ENCODE measurements at regions not wholly inside any gene's neighbourhood (a gene's known extent, or its start where the extent isn't known, plus 50 kb on each side); places are given as distances from the start of the nearest gene placed in this dataset.

DNA sequence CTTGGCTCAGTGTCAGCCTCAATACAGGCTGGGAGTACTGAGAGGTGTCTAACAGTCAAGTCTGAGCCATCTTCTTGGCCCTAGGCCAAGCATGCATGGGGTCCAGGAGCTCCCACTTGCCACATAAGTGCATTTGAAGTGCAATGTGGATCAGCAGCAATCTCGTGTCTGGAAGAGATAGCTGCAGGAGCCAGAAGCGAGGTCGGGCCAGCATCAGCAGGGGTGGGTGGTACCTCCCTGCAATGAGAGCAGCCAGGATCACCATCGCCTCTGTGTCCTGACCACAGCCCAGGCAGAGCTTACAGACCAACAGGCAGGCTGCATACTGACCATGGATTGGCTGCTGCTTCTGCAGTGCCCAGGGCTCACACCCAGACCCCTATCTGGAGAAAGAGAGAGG lies 83.0 kb upstream of the CXCL12 start:
- WGBS, 2 donors, result 74 to 78% methylated on average over 4 of the region's 4 CpGs

GRCh38 chr10:44468525-44468924 lies 83.6 kb upstream of the CXCL12 start:
- ATAC-seq (ENCODE audit: insufficient read depth, low FRiP score), result no peak
- H3K4me1 ChIP-seq (ENCODE audit: control insufficient read depth in 5 of 5, insufficient read depth in 5 of 5, low read length in 5 of 5), result peaks cover 0 to 18% (median 4%) of the 10 kb centered on the region in 5 donors
- DNase-seq, result no peak
- H3K9ac ChIP-seq (ENCODE audit: insufficient read depth in 1 of 2, low read length in 2 of 2), result no peak overlapping the region
- H3K4me3 ChIP-seq, result no peak overlapping the region
- no peak overlapping the region for H3K27ac ChIP-seq (ENCODE audit: low read depth in 1 of 2, low read length in 1 of 2)
- TF ChIP-seq CTCF (IDR thresholded peaks at IDR 0.05; ENCODE audit: control extremely low read depth, extremely low read depth), result no peak
- 83 to 88% methylated on average over 11 of the region's 11 CpGs for WGBS, 2 donors
- H3K36me3 ChIP-seq (ENCODE audit: control insufficient read depth in 4 of 4, insufficient read depth in 4 of 4, low read length in 4 of 4), result no peaks in the 10 kb centered on the region
- H3K27me3 ChIP-seq (ENCODE audit: control insufficient read depth in 3 of 3, insufficient read depth in 3 of 3, low read length in 2 of 3), result no peaks in the 10 kb centered on the region
- H3K9me3 ChIP-seq (ENCODE audit: control insufficient read depth in 4 of 4, insufficient read depth in 3 of 4, low read length in 3 of 4), result peaks cover 0 to 6% (median 0%) of the 10 kb centered on the region in 4 donors

More for the DNA sequence above, 83.0 kb upstream of the CXCL12 start:
- Histone ChIP-seq H3K9ac (ENCODE audit: insufficient read depth in 1 of 2, low read length in 2 of 2) (no peak overlapping the region), H3K4me3 (no peak overlapping the region), H3K9me3 (ENCODE audit: control insufficient read depth in 4 of 4, insufficient read depth in 3 of 4, low read length in 3 of 4) (peaks cover 0 to 6% (median 0%) of the 10 kb centered on the region in 4 donors), H3K36me3 (ENCODE audit: control insufficient read depth in 4 of 4, insufficient read depth in 4 of 4, low read length in 4 of 4) (no peaks in the 10 kb centered on the region), H3K27ac (ENCODE audit: low read depth in 1 of 2, low read length in 1 of 2) (no peak overlapping the region), H3K27me3 (ENCODE audit: control insufficient read depth in 3 of 3, insufficient read depth in 3 of 3, low read length in 2 of 3) (no peaks in the 10 kb centered on the region), H3K4me1 (ENCODE audit: control insufficient read depth in 5 of 5, insufficient read depth in 5 of 5, low read length in 5 of 5) (peaks cover 0 to 18% (median 4%) of the 10 kb centered on the region in 5 donors)
- ATAC-seq (ENCODE audit: insufficient read depth, low FRiP score), result no peak
- TF ChIP-seq CTCF (IDR thresholded peaks at IDR 0.05; ENCODE audit: control extremely low read depth, extremely low read depth), result no peak
- no peak for DNase-seq

DNA sequence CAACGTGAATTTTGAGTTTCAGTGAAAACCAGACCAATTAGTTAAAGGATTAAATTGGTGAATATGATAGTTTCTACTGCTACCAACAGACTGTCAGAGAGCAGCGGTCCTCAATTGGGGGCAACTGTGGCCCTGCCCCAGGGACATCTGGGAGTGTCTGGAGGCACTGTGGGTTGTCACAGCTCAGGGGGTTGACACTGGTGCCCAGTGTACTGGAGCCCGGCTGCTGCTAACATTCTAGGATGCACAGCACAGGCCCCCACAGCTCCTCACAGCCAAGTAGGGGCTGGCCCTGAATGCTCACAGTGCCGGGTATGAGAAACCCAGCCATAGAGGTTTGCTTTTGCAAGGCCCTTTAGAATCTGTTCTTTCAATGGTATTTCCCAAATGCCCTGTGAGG lies 84.1 kb upstream of the CXCL12 start:
- H3K36me3 ChIP-seq (ENCODE audit: control insufficient read depth in 4 of 4, insufficient read depth in 4 of 4, low read length in 4 of 4), result no peaks in the 10 kb centered on the region
- H3K27me3 ChIP-seq (ENCODE audit: control insufficient read depth in 3 of 3, insufficient read depth in 3 of 3, low read length in 2 of 3), result no peaks in the 10 kb centered on the region
- DNase-seq (no peak), ATAC-seq (ENCODE audit: insufficient read depth, low FRiP score) (no peak)
- H3K27ac ChIP-seq (ENCODE audit: low read depth in 1 of 2, low read length in 1 of 2), result no peak overlapping the region
- peaks cover 0 to 6% (median 0%) of the 10 kb centered on the region in 4 donors for H3K9me3 ChIP-seq (ENCODE audit: control insufficient read depth in 4 of 4, insufficient read depth in 3 of 4, low read length in 3 of 4)
- WGBS, 2 donors, result 90 to 91% methylated on average over 4 of the region's 4 CpGs
- no peak overlapping the region for H3K9ac ChIP-seq (ENCODE audit: insufficient read depth in 1 of 2, low read length in 2 of 2)
- no peak for TF ChIP-seq CTCF (IDR thresholded peaks at IDR 0.05; ENCODE audit: control extremely low read depth, extremely low read depth)
- H3K4me1 ChIP-seq (ENCODE audit: control insufficient read depth in 5 of 5, insufficient read depth in 5 of 5, low read length in 5 of 5), result peaks cover 0 to 18% (median 4%) of the 10 kb centered on the region in 5 donors
- H3K4me3 ChIP-seq, result no peak overlapping the region

DNA sequence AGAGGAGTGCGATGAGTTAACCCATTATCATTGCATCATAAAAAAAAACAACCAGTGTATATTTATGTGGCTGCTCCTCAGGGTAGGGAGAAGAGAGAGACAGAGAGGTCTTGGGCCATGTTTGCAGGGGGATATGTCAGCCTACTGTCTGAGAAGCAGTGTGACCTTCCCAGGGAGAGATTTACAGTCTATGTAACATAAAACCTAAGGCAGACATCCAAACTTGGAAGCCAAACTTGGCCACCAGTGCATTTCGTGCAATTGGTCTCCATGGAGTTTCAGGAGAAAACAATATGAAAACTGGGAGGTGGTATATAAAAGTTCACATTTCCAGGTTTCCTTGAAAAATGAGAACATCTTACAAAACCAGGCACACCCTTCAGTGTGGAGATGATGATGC lies 85.9 kb upstream of the CXCL12 start:
- no peaks in the 10 kb centered on the region for H3K36me3 ChIP-seq (ENCODE audit: control insufficient read depth in 4 of 4, insufficient read depth in 4 of 4, low read length in 4 of 4)
- WGBS, 2 donors, result 78 to 88% methylated on average over 2 of the region's 2 CpGs
- ATAC-seq (ENCODE audit: insufficient read depth, low FRiP score), result no peak
- H3K4me1 ChIP-seq (ENCODE audit: control insufficient read depth in 5 of 5, insufficient read depth in 5 of 5, low read length in 5 of 5), result peaks cover 0 to 6% (median 3%) of the 10 kb centered on the region in 5 donors
- peaks cover 0 to 6% (median 0%) of the 10 kb centered on the region in 4 donors for H3K9me3 ChIP-seq (ENCODE audit: control insufficient read depth in 4 of 4, insufficient read depth in 3 of 4, low read length in 3 of 4)
- H3K27me3 ChIP-seq (ENCODE audit: control insufficient read depth in 3 of 3, insufficient read depth in 3 of 3, low read length in 2 of 3), result no peaks in the 10 kb centered on the region
- H3K4me3 ChIP-seq, result no peak overlapping the region
- H3K9ac ChIP-seq (ENCODE audit: insufficient read depth in 1 of 2, low read length in 2 of 2), result no peak overlapping the region
- DNase-seq, result peak in 2 of 3 donors; percentile 41 to 43
- no peak for TF ChIP-seq CTCF (IDR thresholded peaks at IDR 0.05; ENCODE audit: control extremely low read depth, extremely low read depth)
- no peak overlapping the region for H3K27ac ChIP-seq (ENCODE audit: low read depth in 1 of 2, low read length in 1 of 2)
